Epidermal melanocyte (primary cell): ENCODE measurements at regions not wholly inside any gene's neighbourhood (a gene's known extent, or its start where the extent isn't known, plus 50 kb on each side); places are given as distances from the start of the nearest gene placed in this dataset.

Experiments
- DNase-seq: peaks from one replicate; pipeline ENCODE4 v3.0.0; 2011; ENCODE audit warnings: low spot score; ENCODE audit not compliant: insufficient read length

DNA sequence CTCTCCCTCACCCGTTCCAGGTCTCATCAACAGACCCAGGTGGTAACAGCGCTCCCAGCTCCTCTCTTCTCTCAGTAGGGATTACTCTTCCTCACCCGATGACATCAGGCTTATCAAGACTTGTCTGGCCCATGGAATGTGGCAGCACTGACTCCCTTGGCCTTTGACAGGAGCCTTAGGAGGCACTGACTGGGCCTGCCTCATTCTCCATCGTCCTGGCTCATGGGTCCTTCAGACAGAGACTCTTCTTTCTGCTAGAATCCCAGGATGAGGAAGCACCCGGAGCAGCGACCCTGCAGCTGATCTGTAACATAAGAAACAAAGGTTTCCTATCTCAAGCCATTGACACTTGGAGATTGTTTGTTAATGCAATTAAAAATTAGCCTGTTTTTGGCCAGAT lies 1063.6 kb downstream of the TBC1D22A start:
- no peak for DNase-seq

DNA sequence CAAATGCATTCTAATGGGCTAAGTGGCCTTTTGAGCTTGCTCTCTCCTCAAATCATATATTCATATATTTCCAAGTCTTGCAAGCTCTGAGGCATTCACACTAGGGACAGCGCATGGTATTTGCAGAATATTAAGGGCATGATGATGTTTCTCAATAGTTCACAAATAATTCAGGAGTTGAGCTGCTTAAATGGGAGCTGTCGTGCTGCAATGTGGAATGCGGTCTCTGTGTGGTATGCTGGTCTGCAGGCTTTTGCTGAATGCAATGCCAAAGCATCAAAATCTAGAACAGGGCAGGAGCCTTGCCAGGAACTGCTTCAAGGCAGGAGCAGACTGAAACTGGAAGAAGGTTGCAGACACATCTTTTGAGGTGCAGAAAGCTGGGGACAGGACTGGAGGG lies 1060.0 kb downstream of the TBC1D22A start:
- DNase-seq, result no peak

DNA sequence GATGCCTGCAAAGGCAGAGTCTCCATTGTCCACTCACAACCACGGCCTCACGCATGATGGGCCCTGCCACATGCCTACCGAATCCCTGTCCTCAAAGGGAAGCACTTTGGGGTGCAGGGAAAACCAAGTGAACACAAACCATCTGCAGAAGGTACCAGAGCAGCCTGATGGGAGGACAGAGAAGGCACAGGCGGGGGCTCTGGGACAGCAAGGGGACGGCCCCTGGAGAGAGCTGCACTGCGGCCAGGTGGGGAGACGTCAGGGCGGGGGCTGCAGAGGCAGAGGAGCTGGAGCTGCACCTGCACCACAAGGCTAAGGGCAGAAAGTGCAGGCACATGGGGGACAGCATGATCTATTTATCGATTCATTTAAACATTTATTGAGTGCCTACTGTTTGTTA lies 1056.0 kb downstream of the TBC1D22A start:
- no peak for DNase-seq

DNA sequence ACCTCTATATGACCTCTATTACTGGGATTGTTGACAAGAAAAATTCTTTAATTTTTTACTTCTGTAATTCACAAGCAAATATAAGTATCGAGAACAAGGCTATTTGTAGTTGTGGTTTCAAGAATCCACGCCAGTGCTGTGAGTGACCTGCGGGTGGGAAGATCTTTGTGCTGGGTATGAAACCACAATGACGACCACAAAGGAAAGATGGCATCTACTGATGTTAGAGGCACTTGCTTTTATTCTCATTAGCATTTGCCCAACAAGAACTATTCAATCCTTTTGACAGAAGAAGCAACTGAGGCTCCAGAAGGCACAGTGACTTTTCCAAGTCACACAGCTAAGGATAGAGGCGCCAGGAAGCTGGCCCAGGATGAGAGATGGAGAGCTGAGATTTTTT lies 1054.9 kb downstream of the TBC1D22A start:
- DNase-seq, result no peak

DNA sequence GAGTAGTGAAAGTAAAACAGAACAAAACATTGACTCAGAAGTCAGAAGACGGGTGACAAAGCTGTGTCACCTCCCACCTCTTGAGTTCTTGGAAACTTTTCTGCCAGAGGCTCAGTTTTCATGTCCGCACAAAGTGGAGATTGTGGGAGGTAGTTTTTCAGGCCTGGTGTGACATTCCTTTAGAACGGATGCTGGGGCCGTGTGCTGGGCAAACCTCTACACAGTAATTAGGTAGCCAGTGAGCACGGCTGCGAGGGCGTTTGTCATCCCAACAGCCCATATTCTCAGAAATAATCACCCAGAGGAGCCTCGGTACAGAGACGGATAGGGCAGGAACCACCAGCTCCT lies 1054.4 kb downstream of the TBC1D22A start:
- no peak for DNase-seq

DNA sequence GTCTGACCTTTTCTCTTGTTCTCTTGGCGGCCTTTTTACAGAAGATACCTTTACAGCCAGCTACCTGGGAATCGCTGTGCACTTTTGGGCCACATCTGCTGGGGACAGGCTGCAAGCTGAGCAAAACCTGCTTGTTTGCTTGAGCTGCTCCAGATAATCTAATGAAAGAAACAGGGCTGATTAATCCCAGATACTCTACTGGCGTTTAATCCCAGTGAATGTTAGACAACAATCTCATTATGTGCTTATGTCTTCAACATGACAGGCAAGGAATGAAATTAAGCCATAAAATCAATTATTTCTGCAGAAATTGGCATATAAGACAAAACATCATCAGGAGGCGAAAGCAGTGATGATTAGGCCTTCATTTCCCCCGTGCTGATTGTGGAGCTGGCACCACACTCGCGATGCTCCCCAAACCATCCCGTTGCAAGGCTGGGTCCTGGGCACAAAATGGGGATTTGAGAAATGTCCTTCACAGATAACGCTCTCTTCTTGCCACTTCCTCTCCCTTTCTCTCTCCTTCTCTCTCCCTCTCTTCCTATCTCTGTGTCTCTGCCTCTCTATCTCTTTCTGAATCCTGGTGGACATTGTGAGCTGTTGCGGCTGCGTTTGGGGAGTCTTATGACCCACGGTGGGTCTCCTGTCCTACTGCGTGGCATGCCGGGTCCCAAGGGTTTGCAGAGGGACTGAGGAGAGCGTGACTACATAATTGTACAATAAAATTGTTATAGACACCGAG lies 1053.8 kb downstream of the TBC1D22A start:
- DNase-seq, result no peak

DNA sequence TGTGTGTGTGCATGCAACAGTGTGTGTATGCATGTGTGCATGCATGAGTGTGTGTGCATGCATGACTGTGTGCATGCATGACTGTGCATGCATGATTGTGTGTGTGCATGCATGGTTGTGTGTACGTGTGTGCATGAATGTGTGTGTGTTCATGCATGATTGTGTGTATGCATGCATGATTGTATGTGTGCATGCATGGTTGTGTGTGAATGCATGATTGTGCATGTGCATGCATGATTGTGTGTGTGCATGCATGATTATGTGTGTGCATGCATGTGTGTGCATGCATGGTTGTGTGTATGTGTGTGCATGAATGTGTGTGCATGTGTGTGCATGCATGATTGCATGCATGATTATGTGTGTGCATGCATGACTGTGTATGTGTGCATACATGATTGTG lies 1052.0 kb downstream of the TBC1D22A start:
- DNase-seq, result no peak

DNA sequence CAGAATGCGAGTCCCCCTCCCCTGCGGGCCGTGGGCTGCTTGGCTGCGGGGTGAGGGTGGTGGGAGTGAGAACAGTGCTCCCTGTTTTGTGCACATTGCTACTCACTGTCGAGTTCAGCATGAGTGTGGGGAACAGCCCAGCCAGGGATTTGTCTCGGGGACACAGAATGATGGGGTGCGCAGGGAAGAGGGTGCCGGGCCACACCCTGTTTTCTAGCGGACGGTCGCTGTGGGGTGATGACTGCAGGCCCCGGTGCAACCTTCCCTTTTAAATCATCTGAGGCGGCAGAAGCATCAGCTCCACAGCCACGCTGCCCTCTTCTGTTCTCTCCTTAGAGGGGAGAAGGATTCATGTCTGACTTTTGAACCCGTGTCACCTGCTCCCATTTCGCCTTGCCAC lies 1051.2 kb downstream of the TBC1D22A start:
- no peak for DNase-seq

DNA sequence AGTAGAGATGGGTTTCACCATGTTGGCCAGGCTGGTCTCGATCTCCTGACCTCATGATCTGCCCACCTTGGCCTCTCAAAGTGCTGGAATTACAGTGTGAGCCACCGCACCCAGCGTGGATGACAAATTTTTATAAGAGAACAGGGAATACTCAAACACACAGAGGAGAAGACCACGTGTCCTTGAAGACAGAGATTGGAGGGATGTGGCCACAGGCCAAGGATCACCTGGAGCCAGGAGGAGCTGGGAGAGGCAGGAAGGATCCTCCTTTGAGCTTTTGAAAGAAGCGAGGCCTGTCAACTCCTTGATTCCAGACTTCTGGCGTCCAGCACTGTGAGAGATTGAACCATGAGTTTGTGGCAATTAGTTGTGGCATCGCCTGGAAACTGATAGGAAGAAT lies 1049.5 kb downstream of the TBC1D22A start:
- DNase-seq, result no peak

DNA sequence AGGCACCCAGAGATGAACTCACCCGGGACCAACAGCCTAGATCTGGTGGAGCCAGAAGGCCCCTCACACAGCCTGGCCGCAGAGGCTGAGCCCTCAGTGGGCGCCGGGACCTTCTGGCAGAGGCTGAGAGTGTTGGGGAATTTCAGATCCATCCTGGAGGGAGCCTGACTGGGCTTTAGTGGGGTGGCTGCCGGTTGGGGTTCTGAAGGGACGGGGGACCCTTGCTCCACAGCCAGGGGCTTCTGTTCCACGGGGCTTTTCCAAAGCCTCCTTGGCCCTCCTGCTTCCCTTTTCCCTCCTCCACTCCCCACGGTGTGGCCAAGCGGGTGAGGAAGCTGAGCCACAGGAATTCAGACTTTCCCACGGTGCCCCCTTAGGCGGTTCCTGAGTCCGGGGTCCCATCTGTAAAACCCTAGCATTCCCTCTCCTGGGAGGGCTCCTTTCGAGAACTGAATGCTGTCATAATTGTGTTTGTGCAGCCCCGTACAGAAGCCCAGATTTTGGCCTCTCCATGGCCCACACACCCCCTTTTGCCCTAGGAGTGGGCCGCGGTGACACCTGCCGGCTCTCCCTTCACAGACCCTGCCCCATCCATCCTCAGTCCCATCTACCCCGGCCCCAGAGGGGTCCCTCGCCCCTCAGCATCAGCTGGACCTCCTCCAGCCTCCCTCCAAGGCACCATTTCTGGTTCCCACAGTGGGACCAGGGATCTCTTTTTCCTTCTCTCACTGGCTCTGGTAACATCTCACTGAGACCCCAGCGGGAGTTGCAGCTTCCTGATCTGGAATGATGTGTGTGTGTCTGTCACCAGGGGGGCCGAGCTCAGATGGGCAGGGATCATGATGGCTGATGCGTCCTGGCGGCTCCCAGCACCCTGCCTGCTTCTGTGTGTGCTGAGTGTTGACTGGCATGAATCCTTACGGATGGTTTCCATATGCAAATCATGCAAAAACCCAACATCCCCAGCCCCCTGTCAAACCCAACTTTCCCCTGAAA lies 1048.4 kb downstream of the TBC1D22A start:
- no peak for DNase-seq

DNA sequence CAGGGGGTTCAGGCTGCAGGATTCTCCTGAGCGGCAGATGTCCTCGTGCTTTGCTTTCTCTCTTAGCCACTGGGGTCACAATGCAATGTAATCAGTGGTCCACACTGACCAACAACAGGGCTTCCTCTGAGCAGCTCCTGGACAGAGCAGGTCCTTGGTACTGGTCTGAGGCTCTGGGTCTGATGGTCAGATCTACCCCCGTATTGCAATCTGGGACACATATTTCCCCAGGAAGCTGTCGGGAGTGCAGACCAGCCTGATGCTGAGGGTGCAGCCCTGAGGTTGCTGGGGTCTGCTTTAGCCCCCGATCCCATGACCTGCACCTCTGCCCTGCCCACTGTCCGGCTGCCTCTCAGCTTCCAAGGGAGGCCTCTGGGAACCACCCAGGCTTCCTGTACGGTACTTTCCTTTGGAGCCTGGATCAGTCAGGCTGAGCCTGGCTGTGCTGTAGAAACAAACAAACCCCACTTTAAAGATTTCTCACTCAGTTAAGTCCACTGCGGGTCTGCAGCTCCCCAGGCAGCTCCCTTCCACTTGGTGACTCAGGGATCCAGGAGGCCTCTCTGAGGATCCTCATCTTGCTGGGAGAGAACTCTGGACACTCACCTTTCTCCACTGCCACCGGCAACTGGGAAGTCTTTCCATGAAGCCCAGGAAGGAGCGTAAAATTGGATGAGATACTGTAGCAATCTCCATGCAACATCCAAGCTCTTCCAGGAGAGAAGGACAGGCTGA lies 1046.6 kb downstream of the TBC1D22A start:
- DNase-seq, result no peak

DNA sequence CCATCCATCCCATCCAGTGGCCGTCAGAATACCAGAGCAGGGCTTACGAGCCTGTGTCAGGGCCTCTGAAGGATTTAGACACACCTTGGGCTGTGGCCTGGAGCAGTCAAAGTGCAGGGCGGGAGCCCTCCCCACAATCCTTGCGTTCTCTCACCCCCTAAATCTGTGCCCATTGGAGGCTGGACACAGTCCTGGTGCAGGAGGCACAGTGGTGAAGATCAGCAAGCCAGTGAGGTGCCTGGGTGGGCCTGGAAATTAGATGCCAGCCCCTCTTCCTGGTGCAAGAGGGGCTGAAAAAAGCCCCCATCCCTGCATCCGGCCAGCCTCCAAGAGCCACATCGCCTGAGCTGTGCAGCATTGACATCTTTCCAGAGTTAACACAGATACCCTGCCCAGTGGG lies 1045.8 kb downstream of the TBC1D22A start:
- no peak for DNase-seq

DNA sequence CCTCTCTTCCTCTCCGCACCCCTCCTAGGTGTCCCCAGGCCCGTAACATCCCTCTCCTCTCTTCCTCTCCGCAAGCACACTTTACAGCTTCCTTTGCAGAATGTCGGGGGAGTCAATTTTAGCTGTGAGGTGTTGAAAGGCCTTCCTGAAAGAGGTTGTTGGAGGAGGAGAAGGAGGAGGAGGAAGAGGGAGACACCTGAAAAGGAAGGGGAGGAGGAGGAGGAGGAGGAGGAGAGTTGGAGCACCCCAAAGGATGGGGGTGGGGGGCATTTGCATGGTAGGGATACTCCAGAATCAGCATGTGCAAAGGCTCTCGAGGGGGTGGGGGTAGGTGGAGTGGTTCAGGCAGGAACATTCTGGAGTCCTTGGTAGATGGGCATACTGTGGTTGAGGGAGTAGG lies 1045.1 kb downstream of the TBC1D22A start:
- no peak for DNase-seq

DNA sequence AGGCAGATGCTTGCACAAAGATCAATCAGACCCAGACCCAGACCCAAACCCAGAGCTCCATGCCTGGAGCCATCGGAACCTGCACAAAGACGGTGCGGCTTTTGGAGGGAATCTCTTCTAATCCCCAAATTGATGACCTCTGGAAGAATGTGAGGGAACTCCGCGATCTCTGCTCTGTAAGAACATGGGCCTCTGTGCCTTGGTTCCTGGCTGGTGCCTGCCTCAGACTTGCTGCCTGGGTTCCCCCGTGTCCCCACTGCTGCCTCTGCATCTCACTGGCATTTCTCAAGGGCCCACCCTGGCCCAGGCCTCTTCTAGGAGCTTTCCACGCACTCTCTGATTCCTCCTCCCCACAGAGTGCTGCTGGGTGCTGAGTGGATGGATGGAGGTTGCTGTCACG lies 1044.4 kb downstream of the TBC1D22A start:
- DNase-seq, result no peak

DNA sequence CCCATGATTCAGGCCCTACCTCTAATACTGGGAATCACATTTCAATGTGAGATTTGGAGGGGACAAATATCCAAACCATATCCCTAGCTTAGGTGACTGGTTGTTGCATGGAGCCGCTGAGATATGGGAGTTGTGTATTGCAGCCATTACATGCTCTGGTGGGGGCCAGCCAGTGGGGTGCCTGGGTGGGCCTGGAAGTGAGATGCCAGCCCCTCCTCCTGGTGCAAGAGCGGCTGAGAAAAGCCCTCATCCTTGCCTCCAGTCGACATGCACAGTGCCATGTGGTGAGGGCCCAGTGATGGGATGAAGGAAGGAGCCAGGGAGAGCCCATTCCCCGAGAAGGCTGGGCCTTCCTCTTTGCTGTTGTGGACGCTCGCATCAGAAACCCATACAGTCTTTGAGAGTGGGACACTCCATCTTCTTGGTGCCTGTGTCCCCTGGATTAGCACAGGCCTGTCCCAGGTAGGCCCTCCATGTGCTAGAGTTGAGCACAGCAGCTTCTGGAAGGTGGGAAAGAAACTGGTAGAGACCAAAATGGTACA lies 1043.0 kb downstream of the TBC1D22A start:
- DNase-seq, result no peak

DNA sequence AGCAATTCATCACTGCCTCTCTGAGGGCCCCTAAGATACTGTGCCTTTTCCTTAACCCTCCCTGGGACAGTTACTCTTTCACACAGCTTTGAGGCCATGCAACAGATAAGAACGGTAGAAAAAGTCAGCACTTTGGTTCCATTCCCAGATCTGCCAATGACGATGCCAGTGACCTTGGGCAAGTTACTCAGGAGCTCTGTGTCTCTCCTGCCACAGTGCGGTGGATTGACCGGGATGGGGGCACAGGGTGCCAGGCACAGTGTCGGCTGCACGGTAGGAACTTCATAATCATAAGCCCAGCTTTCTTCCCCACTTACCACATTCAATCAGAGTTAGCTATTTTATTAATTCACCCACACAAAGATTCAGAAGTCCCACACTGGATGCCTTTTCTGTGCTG lies 1041.8 kb downstream of the TBC1D22A start:
- DNase-seq, result no peak

DNA sequence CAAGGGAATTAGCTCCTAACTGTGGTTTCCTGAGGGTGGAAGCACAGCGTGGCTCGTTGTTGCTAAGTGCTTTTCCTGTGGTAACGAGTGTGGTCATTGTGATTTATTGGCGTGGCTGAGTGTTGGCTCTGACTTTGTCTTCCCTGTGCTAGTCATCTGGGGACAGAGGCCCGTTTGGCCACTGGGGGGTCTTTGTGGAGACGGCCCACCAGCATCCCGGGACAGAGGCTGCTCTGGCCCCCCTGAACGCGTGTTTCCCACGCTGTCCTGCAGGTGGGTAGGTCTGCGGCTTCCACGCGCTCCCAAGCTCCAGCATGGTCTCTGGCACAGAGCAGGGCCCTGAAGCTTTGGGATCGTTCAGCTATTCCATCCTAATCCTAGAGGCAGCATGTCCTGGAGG lies 1040.0 kb downstream of the TBC1D22A start:
- no peak for DNase-seq

DNA sequence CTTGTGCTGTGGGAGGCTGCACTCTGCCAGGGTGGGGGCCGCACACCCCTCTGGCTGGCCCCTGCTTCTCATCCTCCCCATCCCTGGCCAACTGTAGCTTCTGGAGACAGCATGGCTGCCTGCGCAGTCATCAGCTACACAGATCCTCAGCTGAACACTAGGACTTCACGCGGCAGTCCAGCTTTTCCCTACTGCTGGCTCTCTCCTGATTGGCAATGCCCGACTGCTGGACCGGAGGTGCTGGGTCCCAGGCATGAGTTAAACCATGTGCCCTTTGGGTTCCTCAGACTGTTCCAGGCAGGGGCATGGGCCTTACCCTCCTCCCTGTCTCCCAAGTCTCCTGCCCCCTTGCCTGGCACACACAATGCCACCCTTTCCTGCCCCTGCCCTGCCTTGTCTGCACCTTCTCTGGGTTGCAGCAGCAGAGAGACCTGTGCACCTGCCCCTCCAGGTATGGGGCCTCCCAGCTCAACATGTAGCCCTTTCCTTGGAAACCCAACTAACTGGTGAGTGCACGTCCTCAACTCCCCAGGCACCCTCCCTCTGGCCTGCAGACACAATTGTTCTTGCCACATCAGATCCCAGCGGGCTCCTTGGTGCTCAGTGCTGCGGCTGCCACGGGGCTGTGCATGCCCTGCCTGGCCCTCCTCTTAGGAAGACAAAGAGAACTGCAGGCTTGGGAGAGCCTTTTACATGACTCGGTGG lies 1039.2 kb downstream of the TBC1D22A start:
- DNase-seq, result no peak

DNA sequence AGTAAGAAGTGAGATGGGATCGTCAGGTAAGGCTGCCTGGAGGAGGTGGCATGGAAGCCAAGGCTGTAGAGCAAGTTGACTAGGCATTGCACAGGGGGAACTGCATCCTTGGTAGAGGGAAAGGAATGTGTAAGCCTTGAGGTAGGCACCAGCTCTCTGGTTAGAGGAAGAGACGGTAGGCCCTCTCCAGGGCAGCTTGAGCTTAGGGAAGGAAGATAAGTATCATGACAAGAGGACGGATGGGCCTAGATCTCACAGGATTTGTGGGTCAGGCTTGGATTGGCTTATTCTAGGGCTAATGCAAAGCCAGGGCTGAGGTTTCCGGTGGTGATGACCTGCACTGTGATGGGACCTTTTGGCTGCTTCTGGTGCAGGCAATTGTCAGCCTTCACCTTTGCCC lies 1035.8 kb downstream of the TBC1D22A start:
- DNase-seq, result no peak

DNA sequence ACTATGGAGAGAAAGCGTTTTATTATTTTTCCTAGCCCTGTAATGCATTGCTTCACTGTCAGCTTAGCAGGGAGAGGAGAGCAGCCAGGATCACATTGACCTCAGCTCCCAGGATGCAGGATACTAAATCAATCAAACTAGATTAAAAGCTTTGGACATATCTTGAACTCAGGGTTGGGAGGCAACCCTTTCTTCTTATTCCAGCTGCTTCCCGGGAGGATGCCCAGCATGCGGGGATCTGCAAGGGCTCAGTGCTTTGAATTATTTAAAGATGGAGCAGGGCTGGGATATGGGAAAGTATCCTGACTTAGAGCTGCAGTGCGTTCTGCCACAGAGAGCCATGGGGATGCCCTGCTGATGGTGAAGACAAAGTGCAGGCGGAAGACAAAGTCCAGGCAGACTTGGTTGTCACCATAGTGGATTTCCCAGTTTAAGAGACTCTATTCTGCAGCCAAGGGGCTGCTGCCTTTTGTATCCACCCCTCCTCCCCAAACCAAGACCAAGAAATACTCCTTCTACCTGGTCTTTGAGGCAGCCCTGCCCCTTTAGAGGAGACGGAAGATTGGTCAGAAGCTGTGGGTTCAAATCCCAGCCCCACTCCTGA lies 1035.0 kb downstream of the TBC1D22A start:
- DNase-seq, result no peak
